IPS DF 4.7 (cell line): ENCODE measurements at regions not wholly inside any gene's neighbourhood (a gene's known extent, or its start where the extent isn't known, plus 50 kb on each side); places are given as distances from the start of the nearest gene placed in this dataset.
A peak's percentile ranks its signal among the peaks of the same experiment; 100 is the strongest.

ENCODE experiments used
- DNase-seq: peaks from one replicate; pipeline ENCODE4 v3.0.0-alpha.2; 2013; ENCODE audit warnings: low spot score; ENCODE audit errors: extremely low read depth

DNA sequence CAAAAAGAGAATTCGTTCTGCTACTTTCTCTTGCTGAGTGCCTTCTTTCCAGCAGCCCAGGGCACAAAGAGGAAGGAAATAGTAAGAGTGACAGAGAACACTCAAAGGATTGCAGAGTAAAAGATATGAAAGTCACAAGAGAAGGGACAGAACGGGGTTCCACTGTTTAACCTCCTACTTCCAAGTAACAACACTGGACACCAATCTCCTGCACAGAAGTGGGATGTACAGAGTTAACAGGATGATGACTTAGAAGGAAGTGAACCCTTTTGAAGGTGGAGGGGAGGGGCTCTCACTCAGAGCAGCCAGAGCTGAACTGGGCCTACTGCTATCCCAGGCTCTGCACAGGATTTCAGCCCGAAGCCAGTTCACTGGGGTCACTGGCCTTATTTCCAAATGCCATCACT is 130.1 kb upstream of the PRICKLE2 start:
- DNase-seq = no peak

- no peak for DNase-seq
These were observed 129.7 kb upstream of the PRICKLE2 start for GRCh38 chr3:64354956-64355355.

DNA sequence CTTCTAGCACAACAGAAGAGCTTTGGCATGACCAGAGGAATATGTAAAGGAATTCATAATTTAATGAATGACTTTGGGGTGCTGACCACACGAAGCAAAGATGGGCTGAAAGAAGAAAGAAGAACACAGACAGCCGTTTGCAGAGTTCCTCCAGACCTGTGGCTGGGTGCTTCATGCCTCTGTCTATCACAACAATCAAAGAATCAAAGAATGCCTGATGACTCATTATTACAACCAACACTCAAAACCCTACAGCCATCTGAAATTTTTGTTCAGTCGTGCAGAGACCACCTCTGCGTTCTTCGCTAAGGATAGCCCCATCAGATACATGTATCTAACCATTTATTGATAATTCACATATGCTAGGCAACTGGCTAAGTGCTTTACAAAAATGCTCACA is 129.0 kb upstream of the PRICKLE2 start:
- DNase-seq = no peak

DNA sequence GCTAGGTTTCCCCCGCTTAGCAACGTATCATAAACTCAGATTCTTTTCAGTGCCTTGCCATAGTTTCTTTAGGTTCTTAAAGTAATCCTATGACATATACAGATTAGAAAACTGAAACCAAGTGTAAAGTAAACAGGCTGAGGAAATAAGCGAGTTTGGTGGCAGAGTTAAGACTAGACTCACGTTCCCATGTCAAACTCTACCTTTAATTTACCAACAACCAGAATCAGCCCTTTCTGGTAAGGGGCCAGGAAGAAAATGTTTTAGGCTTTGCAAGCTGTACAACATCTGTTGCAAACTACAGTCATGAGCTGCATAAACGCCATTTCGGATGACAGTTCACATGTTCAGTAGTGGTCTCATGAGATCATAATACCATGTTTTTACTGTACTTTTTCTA is 128.0 kb upstream of the PRICKLE2 start:
- DNase-seq = no peak

- no peak for DNase-seq
These were observed 127.3 kb upstream of the PRICKLE2 start for GRCh38 chr3:64352639-64352992.

- no peak for DNase-seq
These were observed 126.7 kb upstream of the PRICKLE2 start for GRCh38 chr3:64351713-64352638.

GRCh38 chr3:64349551-64349950 is 124.3 kb upstream of the PRICKLE2 start:
- DNase-seq = no peak

- DNase-seq = no peak
These were observed 120.1 kb upstream of the PRICKLE2 start for GRCh38 chr3:64345371-64345770.

DNA sequence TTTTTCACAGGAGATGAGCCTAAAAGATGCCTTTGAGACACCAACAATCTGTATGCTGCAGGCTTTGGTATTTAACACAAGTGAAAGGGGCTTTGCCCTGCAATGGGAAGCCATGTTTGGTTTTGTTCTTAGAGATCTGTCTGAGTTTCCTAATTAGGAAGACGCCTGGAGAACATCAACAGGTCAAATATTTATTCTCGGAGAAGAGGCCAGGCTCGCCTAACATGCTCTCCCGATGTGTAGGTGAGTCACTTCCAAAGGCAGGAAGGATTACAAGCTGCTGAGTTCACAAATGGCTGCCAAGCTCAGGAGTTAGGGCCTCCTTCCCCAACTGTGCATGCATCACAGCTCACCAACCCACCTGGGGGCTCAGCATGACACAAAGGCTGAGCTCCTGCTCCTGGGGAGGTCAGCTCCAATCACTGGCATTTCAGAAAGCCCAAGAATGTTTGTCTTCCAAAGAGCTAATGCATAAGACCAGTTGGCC is 119.5 kb upstream of the PRICKLE2 start:
- peak; percentile 56 for DNase-seq

DNA sequence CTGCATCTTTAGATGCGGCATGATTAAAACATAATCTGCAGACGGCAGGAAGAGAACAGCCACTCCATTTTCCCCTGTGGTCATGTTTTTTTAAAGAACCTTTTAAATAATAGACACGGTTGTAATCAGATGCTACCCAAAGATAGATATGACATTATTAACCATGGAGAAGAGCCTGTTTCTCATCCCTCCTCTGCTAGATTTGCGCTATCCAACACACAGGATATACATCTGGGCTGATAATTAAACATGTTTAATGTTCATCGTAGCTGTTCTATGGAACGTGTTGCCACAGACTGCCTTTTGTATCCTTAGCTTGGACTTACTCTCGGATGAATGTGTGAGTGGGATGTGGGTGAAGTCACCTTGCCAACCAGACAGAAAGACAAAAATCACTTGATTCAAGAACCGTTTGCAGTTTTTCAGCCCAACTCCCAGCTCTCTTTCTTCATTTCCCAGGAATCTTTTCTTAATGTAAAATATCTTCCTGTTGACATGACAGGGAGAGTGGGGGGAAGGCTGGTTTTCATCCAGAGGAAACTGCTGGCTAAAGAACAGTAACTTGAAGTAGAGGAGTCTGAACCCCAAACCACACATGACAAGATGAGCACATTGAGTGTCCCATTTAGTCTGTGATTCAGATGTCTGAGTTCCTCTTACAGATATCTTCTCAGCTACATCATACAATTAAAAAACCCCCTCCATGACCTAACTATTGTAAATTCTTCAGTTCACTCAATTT is 118.6 kb upstream of the PRICKLE2 start:
- DNase-seq = no peak

DNA sequence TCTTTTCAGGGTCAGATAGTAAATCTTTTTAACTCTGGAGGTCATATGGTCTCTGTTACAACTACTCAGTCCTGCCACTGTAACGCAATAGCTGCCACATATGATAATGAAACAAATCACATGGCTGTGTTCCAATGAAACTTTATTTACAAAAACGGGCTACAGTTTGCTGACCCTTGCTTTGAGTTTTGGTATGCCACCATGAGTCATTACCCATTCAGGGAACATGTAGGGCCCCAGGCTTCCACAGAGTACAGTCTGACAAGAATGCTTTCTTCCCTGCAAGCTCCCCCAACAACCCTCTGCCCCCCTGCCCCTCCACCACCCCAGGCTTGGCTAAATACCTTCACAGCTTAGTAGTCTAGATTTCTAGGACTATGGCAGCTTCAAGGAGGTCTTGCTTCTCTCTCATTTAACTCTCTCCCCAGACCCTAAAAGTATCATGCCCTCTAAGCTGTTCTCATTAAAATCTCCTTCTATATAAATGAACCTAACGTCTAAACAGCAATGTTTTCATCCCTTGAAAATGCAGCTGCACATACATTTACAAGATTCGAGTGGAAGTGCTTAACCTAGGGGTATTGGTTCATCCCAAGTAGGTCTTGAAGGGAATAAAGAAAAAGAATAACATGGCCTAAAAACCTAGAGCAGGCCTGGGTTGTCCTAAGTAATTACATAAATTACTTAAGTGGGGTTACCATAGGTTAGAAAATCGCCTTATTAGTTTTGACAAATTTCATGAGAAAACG is 117.8 kb upstream of the PRICKLE2 start:
- DNase-seq = no peak

DNA sequence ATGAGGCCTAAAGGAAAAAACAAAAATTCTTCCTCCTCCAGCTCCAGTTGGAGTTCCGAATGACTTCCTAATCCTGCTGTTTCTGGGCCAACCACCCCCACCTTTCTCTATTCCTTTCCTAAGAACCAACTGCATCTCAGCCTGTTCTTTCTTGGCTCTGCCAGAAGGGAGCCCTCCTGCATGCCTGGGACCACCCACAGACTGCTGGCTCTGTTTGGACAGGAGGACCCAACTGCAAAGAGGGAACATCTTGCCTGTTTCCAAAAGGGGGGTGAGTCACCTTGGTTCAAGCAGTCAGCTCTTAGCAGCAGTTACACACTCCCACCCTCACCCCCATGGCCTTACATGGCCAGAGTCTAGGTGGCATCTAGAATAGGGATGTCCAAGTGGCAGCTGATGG is 116.0 kb upstream of the PRICKLE2 start:
- no peak for DNase-seq

GRCh38 chr3:64340641-64341101 is 115.4 kb upstream of the PRICKLE2 start:
- no peak for DNase-seq

DNA sequence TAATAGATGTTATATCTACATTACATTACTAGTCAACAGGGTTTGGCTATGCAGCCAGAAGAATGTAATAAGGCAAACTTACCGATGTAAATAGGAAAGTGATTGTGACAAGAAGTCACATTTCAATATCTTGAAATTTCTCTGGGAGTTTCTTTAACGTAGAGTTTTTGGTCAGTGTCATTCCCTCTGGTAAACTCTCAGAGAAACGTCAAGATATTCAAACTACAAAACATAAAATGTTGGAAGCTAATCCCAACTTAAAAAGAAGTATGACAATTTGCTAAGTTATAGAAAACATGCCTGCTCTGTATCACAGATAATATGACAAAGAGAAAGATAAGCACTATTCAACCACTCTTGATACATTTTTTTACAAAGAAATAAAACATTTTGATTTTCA is 111.2 kb upstream of the PRICKLE2 start:
- no peak for DNase-seq

GRCh38 chr3:64332459-64333350 is 107.4 kb upstream of the PRICKLE2 start:
- DNase-seq = no peak

- DNase-seq = no peak
These were observed 106.3 kb upstream of the PRICKLE2 start for GRCh38 chr3:64331605-64332004.

GRCh38 chr3:64329037-64329436 is 103.8 kb upstream of the PRICKLE2 start:
- DNase-seq = no peak

DNA sequence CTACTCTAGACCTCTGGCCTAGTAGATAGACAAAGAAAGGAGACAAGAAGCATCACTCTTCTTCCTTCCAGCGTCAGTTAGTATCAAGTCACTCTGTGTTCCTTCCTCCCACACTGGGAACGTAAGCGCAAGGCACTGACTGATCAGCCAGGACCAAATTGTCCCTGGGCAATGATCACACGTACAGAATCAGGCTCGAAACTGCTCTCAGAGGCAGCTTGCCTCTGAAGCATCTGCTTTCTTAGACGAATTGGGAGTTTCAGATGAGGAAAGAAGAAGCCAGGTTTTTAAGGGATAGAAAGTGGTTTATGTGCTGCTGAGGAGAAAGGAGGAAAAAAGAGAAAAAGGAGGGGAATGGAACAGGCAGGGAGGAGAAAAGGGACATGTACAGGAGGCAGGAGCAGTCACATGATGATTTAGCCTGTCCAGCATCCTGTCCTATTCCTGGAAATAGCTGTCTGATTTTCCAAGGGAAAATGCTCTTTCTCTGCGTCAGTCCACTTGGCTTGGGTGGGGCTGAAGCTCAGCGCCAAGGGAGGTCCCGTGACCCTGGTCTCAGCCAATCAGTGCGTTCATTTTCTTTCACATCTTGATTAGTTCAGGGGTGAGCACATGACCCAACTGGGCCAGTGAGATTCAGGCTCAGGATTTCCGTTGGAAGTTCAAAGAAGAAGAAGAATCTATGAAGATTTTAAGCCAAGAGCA is 102.0 kb upstream of the PRICKLE2 start:
- DNase-seq = no peak

- no peak for DNase-seq
These were observed 96.5 kb upstream of the PRICKLE2 start for GRCh38 chr3:64321747-64322146.

- peak; percentile 53 for DNase-seq
These were observed 94.1 kb upstream of the PRICKLE2 start for GRCh38 chr3:64319391-64319790.
